Nephron progenitor cell (in vitro differentiated cells): ENCODE measurements at regions not wholly inside any gene's neighbourhood (a gene's known extent, or its start where the extent isn't known, plus 50 kb on each side); places are given as distances from the start of the nearest gene placed in this dataset.

Experiments used
- DNase-seq: peaks from one replicate; pipeline ENCODE4 v3.0.0; 2021
- H3K27ac Mint-ChIP-seq: 2 replicates; pipeline ENCODE4 v1.8.0; 2021; ENCODE audit warnings: mild to moderate bottlenecking, moderate library complexity, mixed read lengths
- H3K27me3 Mint-ChIP-seq: 2 replicates; pipeline ENCODE4 v1.8.0; 2021; ENCODE audit warnings: mild to moderate bottlenecking, low read depth, mixed read lengths; ENCODE audit not compliant: poor library complexity
- H3K36me3 Mint-ChIP-seq: 2 replicates; pipeline ENCODE4 v1.8.0; 2021; ENCODE audit warnings: low read depth, mixed read lengths
- H3K4me1 Mint-ChIP-seq: 2 replicates; pipeline ENCODE4 v1.8.0; 2021; ENCODE audit warnings: mixed read lengths
- H3K4me3 Mint-ChIP-seq: 2 replicates; pipeline ENCODE4 v1.8.0; 2021; ENCODE audit warnings: mild to moderate bottlenecking, moderate library complexity, mixed read lengths
- H3K9me3 Mint-ChIP-seq: 2 replicates; pipeline ENCODE4 v1.8.0; 2021; ENCODE audit warnings: mild to moderate bottlenecking, moderate library complexity, mixed read lengths
- CTCF ChIP-seq: fragments of 200-600 bp; sonication (generic); IDR thresholded peaks from 2 replicates; pipeline ENCODE4 v1.5.0; 2021; ENCODE audit warnings: antibody characterized with exemption

GRCh38 chr5:114006582-114006981 lies 355.3 kb upstream of the KCNN2 start:
- H3K4me1 Mint-ChIP-seq = no peaks in the 10 kb centered on the region
- H3K27me3 Mint-ChIP-seq = peaks cover 4% of the 10 kb centered on the region
- H3K36me3 Mint-ChIP-seq = no peaks in the 10 kb centered on the region
- no peak overlapping the region for H3K4me3 Mint-ChIP-seq
- no peaks in the 10 kb centered on the region for H3K9me3 Mint-ChIP-seq
- no peak for TF ChIP-seq CTCF
- H3K27ac Mint-ChIP-seq = no peak overlapping the region
- DNase-seq = no peak

GRCh38 chr5:114007678-114008077 lies 354.2 kb upstream of the KCNN2 start:
- H3K4me3 Mint-ChIP-seq = no peak overlapping the region
- H3K27me3 Mint-ChIP-seq = peaks cover 4% of the 10 kb centered on the region
- DNase-seq = no peak
- no peaks in the 10 kb centered on the region for H3K4me1 Mint-ChIP-seq
- H3K27ac Mint-ChIP-seq = no peak overlapping the region
- no peaks in the 10 kb centered on the region for H3K9me3 Mint-ChIP-seq
- TF ChIP-seq CTCF = no peak
- no peaks in the 10 kb centered on the region for H3K36me3 Mint-ChIP-seq

GRCh38 chr5:114010362-114010761 lies 351.5 kb upstream of the KCNN2 start:
- H3K4me1 Mint-ChIP-seq = no peaks in the 10 kb centered on the region
- no peaks in the 10 kb centered on the region for H3K9me3 Mint-ChIP-seq
- TF ChIP-seq CTCF = no peak
- H3K27ac Mint-ChIP-seq = no peak overlapping the region
- DNase-seq = no peak
- H3K36me3 Mint-ChIP-seq = no peaks in the 10 kb centered on the region
- H3K4me3 Mint-ChIP-seq = no peak overlapping the region
- H3K27me3 Mint-ChIP-seq = peaks cover 4% of the 10 kb centered on the region

- no peaks in the 10 kb centered on the region for H3K4me1 Mint-ChIP-seq
- no peak overlapping the region for H3K27ac Mint-ChIP-seq
- peaks cover 6% of the 10 kb centered on the region for H3K27me3 Mint-ChIP-seq
- H3K9me3 Mint-ChIP-seq = no peaks in the 10 kb centered on the region
- no peaks in the 10 kb centered on the region for H3K36me3 Mint-ChIP-seq
- no peak overlapping the region for H3K4me3 Mint-ChIP-seq
- peak; percentile 36 for TF ChIP-seq CTCF
- no peak for DNase-seq
Measured at GRCh38 chr5:114018186-114018585, 343.7 kb upstream of the KCNN2 start.

- Mint-ChIP-seq H3K4me3 (no peak overlapping the region), H3K27me3 (peaks cover 10% of the 10 kb centered on the region), H3K27ac (no peak overlapping the region), H3K36me3 (no peaks in the 10 kb centered on the region), H3K9me3 (peaks cover 10% of the 10 kb centered on the region), H3K4me1 (no peaks in the 10 kb centered on the region)
- no peak for DNase-seq
- TF ChIP-seq CTCF = no peak
Measured at GRCh38 chr5:114038756-114039155, 323.1 kb upstream of the KCNN2 start.

GRCh38 chr5:114050087-114050486 lies 311.8 kb upstream of the KCNN2 start:
- Mint-ChIP-seq H3K4me3 (no peak overlapping the region), H3K36me3 (no peaks in the 10 kb centered on the region), H3K27ac (no peak overlapping the region), H3K9me3 (no peaks in the 10 kb centered on the region), H3K4me1 (peaks cover 24% of the 10 kb centered on the region), H3K27me3 (peaks cover 7% of the 10 kb centered on the region)
- DNase-seq = no peak
- no peak for TF ChIP-seq CTCF
